Neural cell (in vitro differentiated cells): ENCODE measurements at regions not wholly inside any gene's neighbourhood (a gene's known extent, or its start where the extent isn't known, plus 50 kb on each side); places are given as distances from the start of the nearest gene placed in this dataset.

ENCODE experiments used
- EP300 ChIP-seq: fragments of 450-650 bp; conservative IDR thresholded peaks from 2 replicates; pipeline ENCODE4 v1.6.1; 2014; ENCODE audit warnings: antibody characterized with exemption, mild to moderate bottlenecking, moderate library complexity; ENCODE audit not compliant: poor library complexity, severe bottlenecking
- EZH2 ChIP-seq: fragments of 200-600, 300-800 bp; shearing (Covaris generic), sonication (generic); IDR thresholded peaks from 2 replicates; pipeline ENCODE4 v1.6.1; 2014; ENCODE audit warnings: antibody characterized with exemption, low read length, borderline replicate concordance, mild to moderate bottlenecking; ENCODE audit not compliant: insufficient read depth, poor library complexity, severe bottlenecking
- POLR2AphosphoS5 ChIP-seq: IDR thresholded peaks from 2 replicates; pipeline ENCODE4 v1.6.1; 2012
- TAF1 ChIP-seq: IDR thresholded peaks from 2 replicates; pipeline ENCODE4 v1.6.1; 2012; ENCODE audit warnings: low read depth
- TF ChIP-seq, protein P1 (sequence below): fragments of 450-650 bp; IDR thresholded peaks from 2 replicates; pipeline ENCODE4 v1.5.1; 2014; ENCODE audit warnings: antibody characterized with exemption, mild to moderate bottlenecking, moderate library complexity; ENCODE audit not compliant: poor library complexity, severe bottlenecking

DNA sequence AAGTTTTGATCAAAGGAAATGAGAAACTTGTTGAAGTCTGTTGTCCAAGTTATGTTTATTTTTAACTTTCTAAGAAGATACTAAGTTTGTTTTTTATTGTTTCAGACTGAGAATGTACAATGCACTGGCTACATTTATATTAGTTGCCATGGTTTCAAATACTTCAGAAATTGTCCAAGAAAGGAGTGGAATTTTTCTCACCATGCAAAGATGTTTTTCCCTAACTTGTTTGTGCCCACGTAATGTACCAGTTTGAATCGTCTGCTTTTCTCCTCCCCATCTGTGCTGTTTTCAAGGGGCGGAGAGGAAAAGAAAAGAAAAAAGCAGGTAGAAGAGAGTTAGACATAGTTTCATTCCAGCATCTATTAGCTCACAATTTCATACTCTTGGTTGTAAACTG lies 407.0 kb downstream of the KCTD16 start:
- TF ChIP-seq EP300 (no peak), POLR2AphosphoS5 (no peak), EZH2 (no peak), TAF1 (no peak)
- TF ChIP-seq, protein P1, sequence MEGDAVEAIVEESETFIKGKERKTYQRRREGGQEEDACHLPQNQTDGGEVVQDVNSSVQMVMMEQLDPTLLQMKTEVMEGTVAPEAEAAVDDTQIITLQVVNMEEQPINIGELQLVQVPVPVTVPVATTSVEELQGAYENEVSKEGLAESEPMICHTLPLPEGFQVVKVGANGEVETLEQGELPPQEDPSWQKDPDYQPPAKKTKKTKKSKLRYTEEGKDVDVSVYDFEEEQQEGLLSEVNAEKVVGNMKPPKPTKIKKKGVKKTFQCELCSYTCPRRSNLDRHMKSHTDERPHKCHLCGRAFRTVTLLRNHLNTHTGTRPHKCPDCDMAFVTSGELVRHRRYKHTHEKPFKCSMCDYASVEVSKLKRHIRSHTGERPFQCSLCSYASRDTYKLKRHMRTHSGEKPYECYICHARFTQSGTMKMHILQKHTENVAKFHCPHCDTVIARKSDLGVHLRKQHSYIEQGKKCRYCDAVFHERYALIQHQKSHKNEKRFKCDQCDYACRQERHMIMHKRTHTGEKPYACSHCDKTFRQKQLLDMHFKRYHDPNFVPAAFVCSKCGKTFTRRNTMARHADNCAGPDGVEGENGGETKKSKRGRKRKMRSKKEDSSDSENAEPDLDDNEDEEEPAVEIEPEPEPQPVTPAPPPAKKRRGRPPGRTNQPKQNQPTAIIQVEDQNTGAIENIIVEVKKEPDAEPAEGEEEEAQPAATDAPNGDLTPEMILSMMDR = no peak
